IPS-20b (cell line): ENCODE measurements at regions not wholly inside any gene's neighbourhood (a gene's known extent, or its start where the extent isn't known, plus 50 kb on each side); places are given as distances from the start of the nearest gene placed in this dataset.
"Not testable (repeated sequence)": the region's sequence is repeated elsewhere in the genome, so short reads cannot be mapped to it uniquely, and the experiment has no call there.

ENCODE experiments used
- H3K27ac ChIP-seq: one replicate; pipeline ENCODE4 v1.5.1; 2013; ENCODE audit warnings: low read length
- H3K27me3 ChIP-seq: 2 replicates; pipeline ENCODE4 v1.6.1; 2013; ENCODE audit warnings: mild to moderate bottlenecking, low read length, inconsistent platforms; ENCODE audit not compliant: insufficient read depth
- H3K36me3 ChIP-seq: 2 replicates; pipeline ENCODE4 v1.6.1; 2013; ENCODE audit warnings: low read depth, mild to moderate bottlenecking, inconsistent platforms, low read length, moderate library complexity; ENCODE audit not compliant: insufficient read depth
- H3K4me1 ChIP-seq: 2 replicates; pipeline ENCODE4 v1.6.1; 2013; ENCODE audit warnings: mild to moderate bottlenecking, control low read depth, inconsistent platforms, low read length, moderate library complexity; ENCODE audit not compliant: insufficient read depth
- H3K4me3 ChIP-seq: 2 replicates; pipeline ENCODE4 v1.5.1; 2013; ENCODE audit warnings: mild to moderate bottlenecking, low read length, inconsistent platforms
- H3K9ac ChIP-seq: 2 replicates; pipeline ENCODE4 v1.6.1; 2013; ENCODE audit warnings: low read depth, mild to moderate bottlenecking, inconsistent platforms, low read length, moderate library complexity
- H3K9me3 ChIP-seq: 2 replicates; pipeline ENCODE4 v1.6.1; 2013; ENCODE audit warnings: mild to moderate bottlenecking, low read depth, low read length, inconsistent platforms; ENCODE audit not compliant: insufficient read depth

DNA sequence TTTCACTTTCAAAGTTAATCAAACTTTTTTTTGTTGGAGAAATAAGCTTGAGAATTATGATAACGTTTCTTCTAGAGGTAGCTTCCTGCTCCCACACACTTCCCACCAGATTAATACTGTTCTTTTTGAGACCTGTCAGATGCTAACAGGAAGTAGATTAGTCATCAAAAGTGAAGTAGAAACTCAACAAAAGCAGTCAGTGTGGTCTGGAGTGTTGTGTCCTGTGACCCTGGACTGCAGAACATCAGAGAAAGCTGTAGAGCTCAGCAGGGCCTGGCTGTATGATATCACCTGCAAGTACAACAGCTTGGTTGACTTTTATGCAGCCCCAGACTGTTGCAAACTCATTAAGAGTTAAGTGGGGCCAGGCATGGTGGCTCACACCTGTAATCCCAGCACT lies 495.7 kb upstream of the CYLC2 start:
- no peak overlapping the region for H3K4me3 ChIP-seq
- no peaks in the 10 kb centered on the region for H3K36me3 ChIP-seq
- H3K9ac ChIP-seq = no peak overlapping the region
- H3K4me1 ChIP-seq = no peaks in the 10 kb centered on the region
- H3K27me3 ChIP-seq = no peaks in the 10 kb centered on the region
- no peak overlapping the region for H3K27ac ChIP-seq
- no peaks in the 10 kb centered on the region for H3K9me3 ChIP-seq

DNA sequence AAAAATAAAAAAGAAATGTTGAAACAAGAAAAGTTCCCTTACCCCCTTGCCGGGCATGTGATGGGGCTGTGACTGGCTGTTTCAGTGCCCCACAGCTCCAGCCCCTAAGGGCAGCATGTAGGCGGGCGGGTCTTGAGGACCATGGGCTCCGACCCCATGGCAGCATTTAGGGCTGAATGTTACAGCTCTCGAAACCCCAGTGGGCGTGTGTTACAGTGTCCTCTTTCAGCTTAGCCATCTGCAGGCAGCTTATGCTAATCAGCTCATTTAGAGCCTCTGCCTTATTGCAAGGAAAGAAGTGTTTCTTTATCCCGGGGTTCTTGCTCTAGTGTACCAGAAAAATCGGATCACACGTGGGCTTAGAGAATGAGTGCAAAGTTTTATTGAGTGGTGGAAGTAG lies 497.4 kb upstream of the CYLC2 start:
- H3K27me3 ChIP-seq = no peaks in the 10 kb centered on the region
- H3K4me3 ChIP-seq = no peak overlapping the region
- H3K9ac ChIP-seq = no peak overlapping the region
- H3K9me3 ChIP-seq = no peaks in the 10 kb centered on the region
- no peak overlapping the region for H3K27ac ChIP-seq
- H3K4me1 ChIP-seq = no peaks in the 10 kb centered on the region
- H3K36me3 ChIP-seq = no peaks in the 10 kb centered on the region

DNA sequence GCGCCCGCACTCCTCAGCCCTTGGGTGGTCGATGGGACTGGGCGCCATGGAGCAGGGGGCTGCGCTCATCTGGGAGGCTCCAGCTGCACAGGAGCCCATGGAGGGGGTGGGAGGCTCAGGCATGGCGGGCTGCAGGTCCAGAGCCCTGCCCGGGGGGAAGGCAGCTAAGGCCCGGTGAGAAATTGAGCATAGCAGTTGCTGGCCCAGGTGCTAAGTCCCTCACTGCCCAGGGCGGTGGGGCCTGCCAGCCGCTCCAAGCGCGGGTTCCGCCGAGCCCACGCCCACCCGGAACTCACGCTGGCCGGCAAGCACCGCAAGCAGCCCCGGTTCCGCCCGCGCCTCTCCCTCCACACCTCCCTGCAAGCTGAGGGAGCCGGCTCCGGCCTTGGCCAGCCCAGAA lies 508.2 kb upstream of the CYLC2 start:
- not testable (repeated sequence) for H3K27ac ChIP-seq, H3K9ac ChIP-seq, H3K9me3 ChIP-seq, H3K4me3 ChIP-seq, H3K4me1 ChIP-seq, H3K27me3 ChIP-seq, H3K36me3 ChIP-seq

DNA sequence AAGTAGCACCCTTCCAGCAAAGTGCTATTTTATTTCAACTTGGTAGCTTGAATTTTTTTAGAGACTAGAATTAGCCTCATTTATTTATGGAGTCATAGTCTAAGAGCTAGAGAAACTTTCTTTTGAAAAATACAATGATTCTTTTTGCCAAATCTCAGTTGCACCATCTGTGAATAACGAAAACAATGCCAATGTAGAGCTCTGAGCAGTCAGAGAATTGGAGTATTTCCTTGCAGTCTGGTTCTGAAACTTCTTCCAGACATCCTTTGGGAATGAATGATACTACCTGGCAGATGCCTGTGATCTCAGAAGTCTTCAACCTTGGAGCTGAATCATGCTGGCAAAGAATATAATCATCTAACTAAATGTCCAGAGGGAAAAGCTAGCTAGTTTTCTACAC lies 511.5 kb upstream of the CYLC2 start:
- Histone ChIP-seq H3K4me3 (no peak overlapping the region), H3K9me3 (no peaks in the 10 kb centered on the region), H3K4me1 (no peaks in the 10 kb centered on the region), H3K27me3 (no peaks in the 10 kb centered on the region), H3K36me3 (no peaks in the 10 kb centered on the region), H3K27ac (no peak overlapping the region), H3K9ac (no peak overlapping the region)

DNA sequence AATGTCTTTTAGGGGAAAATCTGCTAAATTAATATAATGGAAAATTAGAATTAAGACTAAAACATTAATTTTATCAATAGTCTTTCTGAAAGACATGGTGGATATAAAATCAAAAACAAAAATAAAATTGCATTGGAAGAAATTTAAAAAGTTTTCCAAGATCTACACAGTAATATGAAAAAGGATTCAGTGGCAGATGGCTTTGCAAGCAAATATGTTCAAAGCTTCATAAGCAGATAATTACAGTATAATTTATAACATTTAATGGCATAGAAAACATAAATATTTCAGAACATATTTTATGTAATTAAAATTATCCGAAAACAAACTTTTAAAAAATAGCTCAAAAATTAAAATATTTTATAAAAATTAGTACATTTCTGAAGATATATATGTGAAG lies 512.4 kb upstream of the CYLC2 start:
- Histone ChIP-seq H3K9me3 (no peaks in the 10 kb centered on the region), H3K36me3 (no peaks in the 10 kb centered on the region), H3K4me1 (no peaks in the 10 kb centered on the region)

DNA sequence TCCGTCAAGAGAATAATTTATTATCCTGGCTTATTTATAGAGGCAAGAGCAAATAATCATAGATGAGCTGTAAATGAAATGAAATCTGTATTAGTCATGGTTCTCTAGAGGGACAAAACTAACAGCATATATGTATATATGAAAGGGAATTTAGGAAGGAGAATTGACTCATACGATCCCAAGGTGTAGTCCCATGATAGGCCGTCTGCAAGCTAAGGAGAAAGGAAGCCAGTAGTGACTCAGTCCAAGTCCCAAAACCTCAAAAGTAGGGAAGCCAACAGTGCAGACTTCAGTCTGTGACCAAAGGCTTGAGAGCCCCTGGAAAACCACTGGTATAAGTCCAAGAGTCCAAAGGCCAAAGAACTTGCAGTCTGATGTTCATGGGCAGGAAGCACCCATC lies 515.9 kb upstream of the CYLC2 start:
- no peak overlapping the region for H3K27ac ChIP-seq
- no peaks in the 10 kb centered on the region for H3K4me1 ChIP-seq
- no peak overlapping the region for H3K9ac ChIP-seq
- no peaks in the 10 kb centered on the region for H3K27me3 ChIP-seq
- H3K9me3 ChIP-seq = no peaks in the 10 kb centered on the region
- no peaks in the 10 kb centered on the region for H3K36me3 ChIP-seq
- no peak overlapping the region for H3K4me3 ChIP-seq

More for the DNA sequence above, 512.4 kb upstream of the CYLC2 start:
- H3K4me3 ChIP-seq = no peak overlapping the region
- no peak overlapping the region for H3K27ac ChIP-seq
- H3K9ac ChIP-seq = no peak overlapping the region
- no peaks in the 10 kb centered on the region for H3K27me3 ChIP-seq

DNA sequence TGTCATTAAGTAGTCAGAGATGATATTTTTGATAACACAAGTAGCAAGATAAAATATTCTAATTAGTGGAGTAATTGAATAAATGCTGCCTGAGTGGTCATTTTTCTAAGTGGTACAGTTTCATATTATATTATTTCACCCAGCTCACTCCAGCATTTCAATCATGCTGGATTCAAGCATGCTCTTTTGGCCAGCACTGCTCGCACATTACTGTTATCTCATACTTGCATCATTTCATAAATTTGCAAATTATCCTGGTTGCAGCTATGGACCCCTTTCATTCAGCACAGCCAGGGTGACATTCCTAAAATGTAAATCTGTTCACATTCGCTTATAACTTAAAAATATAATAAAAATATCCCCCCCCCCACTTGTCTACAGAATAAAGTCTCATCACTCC lies 520.8 kb upstream of the CYLC2 start:
- Histone ChIP-seq H3K4me1 (no peaks in the 10 kb centered on the region), H3K36me3 (no peaks in the 10 kb centered on the region), H3K9ac (no peak overlapping the region), H3K4me3 (no peak overlapping the region), H3K27me3 (no peaks in the 10 kb centered on the region), H3K27ac (no peak overlapping the region), H3K9me3 (no peaks in the 10 kb centered on the region)

DNA sequence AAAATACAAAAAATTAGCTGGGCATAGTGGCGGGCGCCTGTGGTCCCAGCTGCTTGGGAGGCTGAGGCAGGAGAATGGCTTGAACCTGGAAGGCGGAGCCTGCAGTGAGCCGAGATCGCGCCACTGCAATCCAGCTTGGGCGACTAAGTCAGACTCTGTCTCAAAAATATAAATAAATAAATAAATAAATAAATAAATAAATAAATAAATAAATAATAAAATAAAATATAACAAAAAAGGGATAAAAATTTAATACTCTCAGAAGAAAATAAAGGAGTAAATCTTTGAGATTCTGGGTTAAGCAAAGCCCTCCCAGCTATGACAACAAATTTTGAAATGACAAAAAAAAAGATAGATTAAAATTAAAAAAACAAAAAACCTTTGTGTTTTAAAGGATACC lies 525.7 kb upstream of the CYLC2 start:
- not testable (repeated sequence) for H3K9me3 ChIP-seq, H3K27ac ChIP-seq, H3K4me3 ChIP-seq, H3K27me3 ChIP-seq, H3K36me3 ChIP-seq, H3K9ac ChIP-seq, H3K4me1 ChIP-seq

DNA sequence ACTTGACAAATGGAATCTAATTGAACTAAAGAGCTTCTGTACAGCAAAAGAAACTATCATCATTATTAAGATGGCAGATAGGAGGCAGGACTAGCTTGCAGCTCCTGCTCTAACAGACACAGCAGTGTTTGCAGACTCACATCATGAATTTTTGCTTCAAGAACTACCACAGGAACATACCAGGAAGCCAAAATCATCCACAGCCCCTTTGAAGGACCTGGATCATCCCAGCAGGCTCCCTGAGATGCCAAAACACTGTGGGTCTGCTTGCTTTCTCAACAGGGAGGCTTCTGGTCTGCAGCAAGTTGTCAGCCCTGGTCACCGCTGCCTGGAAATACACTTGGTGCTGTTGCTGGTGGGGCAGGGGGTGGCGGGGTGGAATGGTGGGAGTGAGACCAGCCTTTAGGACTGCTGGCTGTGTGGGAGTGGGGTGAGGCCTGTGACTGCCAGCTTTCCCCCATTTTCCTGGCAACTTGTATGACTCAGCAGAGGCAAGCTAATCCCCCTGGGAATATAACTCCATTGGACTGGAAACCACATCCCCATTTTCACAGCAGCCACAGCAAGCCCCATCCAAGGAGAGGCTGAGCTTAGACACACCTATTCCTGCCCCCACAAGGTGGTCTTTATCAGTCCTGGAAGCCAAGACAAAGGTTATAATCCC lies 533.8 kb upstream of the CYLC2 start:
- H3K4me1 ChIP-seq = no peaks in the 10 kb centered on the region
- no peaks in the 10 kb centered on the region for H3K36me3 ChIP-seq
- no peak overlapping the region for H3K27ac ChIP-seq
- H3K27me3 ChIP-seq = no peaks in the 10 kb centered on the region
- H3K4me3 ChIP-seq = no peak overlapping the region
- H3K9ac ChIP-seq = no peak overlapping the region
- no peaks in the 10 kb centered on the region for H3K9me3 ChIP-seq

DNA sequence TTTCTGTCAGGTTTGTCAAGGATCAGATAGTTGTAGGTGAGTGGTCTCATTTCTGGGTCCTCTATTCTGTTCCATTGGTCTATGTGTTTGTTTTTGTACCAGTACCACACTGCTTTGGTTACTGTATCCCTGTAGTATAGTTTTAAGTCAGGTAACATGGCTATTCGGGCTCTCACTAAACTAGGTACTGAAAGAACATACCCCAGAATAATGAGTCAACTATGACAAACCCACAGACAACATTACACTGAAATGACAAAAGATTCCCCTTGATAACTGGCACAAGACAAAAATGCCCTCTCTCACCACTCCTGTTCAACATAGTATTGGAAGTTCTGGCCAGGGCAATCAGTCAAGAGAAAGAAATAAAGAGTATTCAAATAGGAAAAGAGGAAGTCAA lies 535.3 kb upstream of the CYLC2 start:
- Histone ChIP-seq H3K9ac (no peak overlapping the region), H3K27me3 (no peaks in the 10 kb centered on the region), H3K36me3 (no peaks in the 10 kb centered on the region), H3K27ac (no peak overlapping the region), H3K4me1 (no peaks in the 10 kb centered on the region), H3K4me3 (no peak overlapping the region), H3K9me3 (no peaks in the 10 kb centered on the region)

DNA sequence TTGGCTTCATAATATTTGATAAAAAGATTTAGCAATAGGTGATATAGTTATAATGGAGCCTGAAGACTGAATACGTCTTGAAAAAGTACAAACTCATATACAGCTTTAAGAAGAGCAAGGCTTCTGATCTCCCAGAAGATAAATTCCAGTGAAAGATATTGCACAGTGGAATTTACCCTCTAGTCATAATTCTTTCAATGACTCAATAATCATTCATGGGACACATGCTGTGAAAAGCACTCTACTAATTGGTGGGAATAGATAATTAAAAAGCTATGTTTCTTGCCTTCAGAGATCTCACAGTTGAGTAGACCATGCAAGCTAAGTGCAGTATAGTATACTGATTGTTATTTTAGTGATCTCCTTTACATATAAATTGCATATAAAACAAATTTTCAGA lies 538.6 kb upstream of the CYLC2 start:
- H3K9ac ChIP-seq = no peak overlapping the region
- H3K36me3 ChIP-seq = no peaks in the 10 kb centered on the region
- no peaks in the 10 kb centered on the region for H3K27me3 ChIP-seq
- H3K4me1 ChIP-seq = no peaks in the 10 kb centered on the region
- H3K4me3 ChIP-seq = no peak overlapping the region
- H3K27ac ChIP-seq = no peak overlapping the region
- no peaks in the 10 kb centered on the region for H3K9me3 ChIP-seq

DNA sequence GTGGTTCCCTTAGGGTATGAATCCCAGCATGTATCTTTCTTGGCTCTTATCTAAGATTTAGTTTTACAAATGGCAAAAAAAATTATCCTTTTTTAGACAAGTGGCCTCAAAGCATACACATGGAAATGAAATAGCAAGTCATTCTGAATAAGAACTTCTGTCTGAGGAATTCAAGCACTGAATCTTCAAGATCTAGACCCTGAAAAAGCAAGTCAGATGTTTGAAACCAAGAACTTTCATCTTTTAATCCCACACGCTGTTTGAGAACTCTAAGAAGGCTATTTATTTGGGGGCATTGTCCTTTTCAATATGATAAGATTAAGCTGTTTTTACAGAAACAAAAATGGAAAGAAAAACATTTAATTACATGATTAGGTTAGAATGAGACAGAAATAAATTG lies 549.2 kb upstream of the CYLC2 start:
- H3K9ac ChIP-seq = no peak overlapping the region
- H3K36me3 ChIP-seq = no peaks in the 10 kb centered on the region
- H3K27me3 ChIP-seq = no peaks in the 10 kb centered on the region
- no peaks in the 10 kb centered on the region for H3K9me3 ChIP-seq
- H3K4me3 ChIP-seq = no peak overlapping the region
- no peaks in the 10 kb centered on the region for H3K4me1 ChIP-seq
- H3K27ac ChIP-seq = no peak overlapping the region
